ENCODE measurements at regions not wholly inside any gene's neighbourhood (a gene's known extent, or its start where the extent isn't known, plus 50 kb on each side); places are given as distances from the start of the nearest gene placed in this dataset.
A peak's percentile ranks its signal among the peaks of the same experiment; 100 is the strongest.
"Not testable (repeated sequence)": the region's sequence is repeated elsewhere in the genome, so short reads cannot be mapped to it uniquely, and the experiment has no call there.

DNA sequence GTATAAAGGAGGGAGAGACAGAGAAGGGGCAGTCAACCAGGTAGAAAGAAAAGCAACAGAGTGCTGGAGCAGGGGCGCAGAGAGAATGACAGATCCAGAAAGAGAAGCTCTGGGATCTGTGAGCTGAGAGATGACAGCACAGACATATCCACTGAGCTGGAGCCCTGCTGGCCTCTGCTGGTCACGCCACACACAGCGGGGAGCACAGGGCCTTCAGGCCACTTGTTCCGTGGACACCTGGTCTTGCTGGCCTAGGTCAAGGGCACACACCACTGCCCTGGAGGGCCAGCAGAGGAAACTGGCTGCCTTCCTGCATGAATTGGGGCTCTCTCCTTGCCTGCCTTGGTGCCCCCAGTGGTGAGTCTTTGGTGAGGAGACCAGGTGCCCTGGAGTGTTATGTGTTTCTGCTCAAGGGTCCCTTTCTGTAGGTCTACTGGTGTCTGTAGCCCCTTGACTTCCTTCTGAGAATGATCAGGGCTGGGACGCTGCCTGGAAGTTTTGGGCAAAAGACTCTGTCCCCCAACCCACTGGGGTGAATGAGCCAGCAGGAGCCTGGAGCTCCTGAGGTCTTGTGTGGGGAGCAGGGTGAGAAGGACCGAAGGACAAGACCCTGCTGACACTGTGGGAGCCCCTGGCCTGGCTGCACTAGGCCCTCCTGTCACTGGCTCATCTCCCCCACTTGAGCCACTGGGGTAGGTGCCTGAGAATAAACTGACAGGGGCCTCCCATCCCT, 59.2 kb upstream of the ADAMTS2 start:
- no peaks in the 10 kb centered on the region for H3K4me1 ChIP-seq
- H3K4me3 ChIP-seq: no peak overlapping the region
- H3K27ac ChIP-seq: no peak overlapping the region
- H3K27me3 ChIP-seq: no peaks in the 10 kb centered on the region
- WGBS, 5 donors: 63 to 89% (median 80%) methylated on average over 4 to 6 of the region's 6 CpGs
- intact Hi-C loops (cut with DNase I; ENCODE audit: low total_unique reads): no loop called here
- no peaks in the 10 kb centered on the region for H3K36me3 ChIP-seq
- TF ChIP-seq POLR2A (IDR thresholded peaks at IDR 0.05) (no peak), EP300 (IDR thresholded peaks at IDR 0.05) (no peak), CTCF (IDR thresholded peaks at IDR 0.05) (no peak), POLR2AphosphoS5 (IDR thresholded peaks at IDR 0.05) (no peak)
- DNase-seq: peak in 1 of 2 donors; percentile 29
- H3K9me3 ChIP-seq: peaks cover 12 to 22% (median 21%) of the 10 kb centered on the region in 4 donors

DNA sequence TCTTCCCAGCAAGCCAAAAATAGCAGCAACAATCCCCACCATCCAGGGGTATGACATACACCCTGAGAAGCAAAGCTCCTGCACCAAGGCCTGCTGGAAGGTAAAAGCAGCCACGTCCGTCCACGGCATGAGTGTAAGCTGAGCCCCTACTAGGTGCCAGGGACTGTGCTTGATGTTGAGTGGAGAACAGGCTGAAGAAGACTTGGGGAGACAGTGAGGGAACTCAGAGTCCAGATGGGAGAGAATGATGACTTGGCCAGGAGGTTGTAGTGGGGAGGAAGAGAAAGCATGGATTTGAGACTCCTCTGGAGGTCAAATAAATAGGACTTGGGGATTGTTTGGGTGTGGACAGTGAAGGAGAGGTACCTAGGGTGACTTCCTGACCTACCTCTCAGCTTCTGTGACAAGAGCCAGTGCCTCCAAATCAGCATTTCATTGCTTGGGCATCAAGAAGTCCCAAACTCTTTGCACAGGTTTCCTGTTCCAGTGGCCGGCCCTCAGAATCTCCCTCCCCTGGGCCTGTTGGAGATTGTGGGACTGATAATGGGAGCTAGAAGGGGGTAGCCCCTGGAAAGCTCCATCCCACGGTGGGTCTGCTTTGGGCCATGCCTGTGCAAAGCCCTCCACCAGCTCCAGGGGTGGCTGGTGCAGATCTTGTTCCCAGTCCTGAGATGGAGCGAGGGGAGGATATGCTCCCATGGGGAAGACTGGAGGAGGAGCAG, 58.3 kb upstream of the ADAMTS2 start:
- peaks cover 14 to 31% (median 30%) of the 10 kb centered on the region in 4 donors for H3K9me3 ChIP-seq
- H3K4me1 ChIP-seq: no peaks in the 10 kb centered on the region
- TF ChIP-seq EP300 (IDR thresholded peaks at IDR 0.05): no peak
- WGBS, 5 donors: 65 to 80% (median 78%) methylated on average over 6 of the region's 6 CpGs
- H3K36me3 ChIP-seq: no peaks in the 10 kb centered on the region
- intact Hi-C loops (cut with DNase I; ENCODE audit: low total_unique reads): no loop called here
- no peak for DNase-seq
- no peak overlapping the region for H3K4me3 ChIP-seq
- no peaks in the 10 kb centered on the region for H3K27me3 ChIP-seq
- no peak overlapping the region for H3K27ac ChIP-seq

DNA sequence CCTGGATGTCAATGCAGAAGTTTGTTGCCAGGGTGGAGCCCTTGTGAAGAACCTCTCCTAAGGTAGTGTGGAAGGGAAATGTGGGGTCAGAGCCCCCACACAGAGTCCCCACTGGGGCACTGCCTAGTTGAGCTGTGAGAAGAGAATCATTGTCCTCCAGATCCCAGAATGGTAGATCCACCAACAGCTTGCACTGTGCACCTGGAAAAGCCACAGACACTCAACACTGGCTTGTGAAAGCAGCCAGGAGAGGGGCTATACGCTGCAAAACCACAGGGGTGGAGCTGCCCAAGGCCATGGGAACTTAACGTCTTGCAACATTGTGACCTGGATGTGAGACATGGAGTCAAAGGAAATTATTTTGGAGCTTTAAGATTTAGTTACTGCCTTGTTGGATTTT, 55.2 kb upstream of the ADAMTS2 start:
- H3K27me3 ChIP-seq; DNase-seq; H3K4me1 ChIP-seq; intact Hi-C loops (cut with DNase I; ENCODE audit: low total_unique reads); H3K27ac ChIP-seq; H3K4me3 ChIP-seq; H3K36me3 ChIP-seq: not testable (repeated sequence)
- peaks cover 14 to 38% (median 33%) of the 10 kb centered on the region in 4 donors for H3K9me3 ChIP-seq
- 49 to 81% (median 74%) methylated on average over 2 of the region's 2 CpGs for WGBS, 5 donors

GRCh38 chr5:179400020-179400419, 54.8 kb upstream of the ADAMTS2 start:
- H3K27ac ChIP-seq: no peak overlapping the region
- H3K36me3 ChIP-seq: no peaks in the 10 kb centered on the region
- no peaks in the 10 kb centered on the region for H3K27me3 ChIP-seq
- no peak for TF ChIP-seq POLR2AphosphoS5 (IDR thresholded peaks at IDR 0.05)
- no peak for TF ChIP-seq CTCF (IDR thresholded peaks at IDR 0.05)
- no peak for TF ChIP-seq EP300 (IDR thresholded peaks at IDR 0.05)
- no peak for TF ChIP-seq POLR2A (IDR thresholded peaks at IDR 0.05)
- WGBS, 5 donors: 44 to 55% (median 46%) methylated on average over 3 of the region's 3 CpGs
- no peaks in the 10 kb centered on the region for H3K4me1 ChIP-seq
- peaks cover 14 to 38% (median 33%) of the 10 kb centered on the region in 4 donors for H3K9me3 ChIP-seq
- no peak for DNase-seq
- no peak overlapping the region for H3K4me3 ChIP-seq
- intact Hi-C loops (cut with DNase I; ENCODE audit: low total_unique reads): no loop called here

- WGBS, 5 donors: 85 to 94% (median 92%) methylated on average over 2 of the region's 2 CpGs
- H3K27me3 ChIP-seq; H3K27ac ChIP-seq; DNase-seq; H3K4me1 ChIP-seq; H3K4me3 ChIP-seq; intact Hi-C loops (cut with DNase I; ENCODE audit: low total_unique reads); H3K36me3 ChIP-seq: not testable (repeated sequence)
- peaks cover 14 to 40% (median 34%) of the 10 kb centered on the region in 4 donors for H3K9me3 ChIP-seq
Measured at GRCh38 chr5:179399327-179399726, 54.1 kb upstream of the ADAMTS2 start.

DNA sequence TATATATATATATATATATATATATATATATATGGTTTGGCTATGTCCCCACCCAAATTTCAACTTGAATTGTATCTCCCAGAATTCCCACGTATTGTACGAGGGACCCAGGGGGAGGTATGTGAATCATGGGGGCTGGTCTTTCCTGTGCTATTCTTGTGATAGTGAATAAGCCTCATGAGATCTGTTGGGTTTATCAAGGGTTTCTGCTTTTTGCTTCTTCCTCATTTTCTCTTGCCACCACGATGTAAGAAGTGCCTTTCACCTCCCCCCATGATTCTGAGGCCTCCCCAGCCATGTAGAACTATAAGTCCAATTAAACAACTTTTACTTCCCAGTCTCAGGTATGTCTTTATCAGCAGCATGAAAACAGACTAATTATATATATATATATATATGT, 52.3 kb upstream of the ADAMTS2 start:
- WGBS, 5 donors: 15 to 28% (median 20%) methylated on average over 3 of the region's 3 CpGs
- no peaks in the 10 kb centered on the region for H3K27me3 ChIP-seq
- no peaks in the 10 kb centered on the region for H3K4me1 ChIP-seq
- H3K9me3 ChIP-seq: peaks cover 14 to 54% (median 46%) of the 10 kb centered on the region in 4 donors
- no peak overlapping the region for H3K4me3 ChIP-seq
- TF ChIP-seq POLR2A (IDR thresholded peaks at IDR 0.05) (no peak), POLR2AphosphoS5 (IDR thresholded peaks at IDR 0.05) (no peak), CTCF (IDR thresholded peaks at IDR 0.05) (no peak), EP300 (IDR thresholded peaks at IDR 0.05) (no peak)
- intact Hi-C loops (cut with DNase I; ENCODE audit: low total_unique reads): no loop called here
- DNase-seq: no peak
- H3K27ac ChIP-seq: no peak overlapping the region
- H3K36me3 ChIP-seq: no peaks in the 10 kb centered on the region

All from stomach (tissue), 8 donors.